ENCODE measurements at regions not wholly inside any gene's neighbourhood (a gene's known extent, or its start where the extent isn't known, plus 50 kb on each side); places are given as distances from the start of the nearest gene placed in this dataset.

- H3K4me3 ChIP-seq (replicated peaks; ENCODE audit: insufficient read depth, low read length) = no peak overlapping the region
- no peak overlapping the region for H3K27ac ChIP-seq (replicated peaks)
- no peak for DNase-seq (ENCODE audit: low read depth in 1 of 2, low spot score in 1 of 2)
- no peak for TF ChIP-seq SPI1 (IDR thresholded peaks at IDR 0.05; ENCODE audit: borderline replicate concordance, low read depth)
- TF ChIP-seq CTCF (IDR thresholded peaks at IDR 0.05; ENCODE audit: insufficient read depth, low read length) = no peak
- H3K27me3 ChIP-seq (ENCODE audit: insufficient read depth, poor library complexity, severe bottlenecking) = peaks cover 2% of the 10 kb centered on the region
These were observed 168.4 kb upstream of the NHS start for GRCh38 chrX:17206584-17206983.

- Histone ChIP-seq H3K4me3 (replicated peaks; ENCODE audit: insufficient read depth, low read length) (no peak overlapping the region), H3K27ac (replicated peaks) (no peak overlapping the region), H3K27me3 (ENCODE audit: insufficient read depth, poor library complexity, severe bottlenecking) (no peaks in the 10 kb centered on the region)
- TF ChIP-seq CTCF (IDR thresholded peaks at IDR 0.05; ENCODE audit: insufficient read depth, low read length) (no peak), REST (IDR thresholded peaks at IDR 0.05; ENCODE audit: insufficient replicate concordance, low read depth) (no peak), GABPA (IDR thresholded peaks at IDR 0.05; ENCODE audit: low read depth) (no peak), SPI1 (IDR thresholded peaks at IDR 0.05; ENCODE audit: borderline replicate concordance, low read depth) (no peak), POLR2AphosphoS5 (IDR thresholded peaks at IDR 0.05; ENCODE audit: low read depth) (no peak)
- DNase-seq (ENCODE audit: low read depth in 1 of 2, low spot score in 1 of 2) = no peak
These were observed 160.0 kb upstream of the NHS start for GRCh38 chrX:17214962-17215361.

- DNase-seq (ENCODE audit: low read depth in 1 of 2, low spot score in 1 of 2) = no peak
- no peaks in the 10 kb centered on the region for H3K27me3 ChIP-seq (ENCODE audit: insufficient read depth, poor library complexity, severe bottlenecking)
- TF ChIP-seq SPI1 (IDR thresholded peaks at IDR 0.05; ENCODE audit: borderline replicate concordance, low read depth) (no peak), REST (IDR thresholded peaks at IDR 0.05; ENCODE audit: insufficient replicate concordance, low read depth) (no peak), GABPA (IDR thresholded peaks at IDR 0.05; ENCODE audit: low read depth) (no peak), CTCF (IDR thresholded peaks at IDR 0.05; ENCODE audit: insufficient read depth, low read length) (no peak), POLR2AphosphoS5 (IDR thresholded peaks at IDR 0.05; ENCODE audit: low read depth) (no peak)
- H3K4me3 ChIP-seq (replicated peaks; ENCODE audit: insufficient read depth, low read length) = no peak overlapping the region
- H3K27ac ChIP-seq (replicated peaks) = no peak overlapping the region
These were observed 148.3 kb upstream of the NHS start for GRCh38 chrX:17226736-17227135.

- DNase-seq (ENCODE audit: low read depth in 1 of 2, low spot score in 1 of 2) = no peak
- Histone ChIP-seq H3K4me3 (replicated peaks; ENCODE audit: insufficient read depth, low read length) (no peak overlapping the region), H3K27ac (replicated peaks) (no peak overlapping the region), H3K27me3 (ENCODE audit: insufficient read depth, poor library complexity, severe bottlenecking) (no peaks in the 10 kb centered on the region)
- no peak for TF ChIP-seq POLR2AphosphoS5 (IDR thresholded peaks at IDR 0.05; ENCODE audit: low read depth)
- no peak for TF ChIP-seq REST (IDR thresholded peaks at IDR 0.05; ENCODE audit: insufficient replicate concordance, low read depth)
- TF ChIP-seq SPI1 (IDR thresholded peaks at IDR 0.05; ENCODE audit: borderline replicate concordance, low read depth) = no peak
- TF ChIP-seq GABPA (IDR thresholded peaks at IDR 0.05; ENCODE audit: low read depth) = no peak
- no peak for TF ChIP-seq CTCF (IDR thresholded peaks at IDR 0.05; ENCODE audit: insufficient read depth, low read length)
These were observed 137.9 kb upstream of the NHS start for GRCh38 chrX:17237146-17237545.

All from HL-60 (cell line).